ENCODE measurements at regions not wholly inside any gene's neighbourhood (a gene's known extent, or its start where the extent isn't known, plus 50 kb on each side); places are given as distances from the start of the nearest gene placed in this dataset.

- DNase-seq = no peak
Measured at GRCh38 chr1:59032228-59032627, 248.4 kb upstream of the JUN start.

- DNase-seq = no peak
Measured at GRCh38 chr1:59033761-59034160, 249.9 kb upstream of the JUN start.

- no peak for DNase-seq
Measured at GRCh38 chr1:59034925-59035324, 251.1 kb upstream of the JUN start.

GRCh38 chr1:59039551-59039950 is 255.7 kb upstream of the JUN start:
- DNase-seq = no peak

GRCh38 chr1:59040486-59040885 is 256.4 kb upstream of the FGGY start:
- DNase-seq = no peak

- DNase-seq = no peak
Measured at GRCh38 chr1:59041646-59042277, 255.1 kb upstream of the FGGY start.

GRCh38 chr1:59043796-59044195 is 253.1 kb upstream of the FGGY start:
- no peak for DNase-seq

GRCh38 chr1:59044535-59045121 is 252.3 kb upstream of the FGGY start:
- DNase-seq = peak in 1 of 2 donors; percentile 12

- peak in 1 of 2 donors; percentile 14 for DNase-seq
Measured at GRCh38 chr1:59045137-59045536, 251.8 kb upstream of the FGGY start.

- DNase-seq = no peak
Measured at GRCh38 chr1:59045636-59046035, 251.3 kb upstream of the FGGY start.

GRCh38 chr1:59046134-59046533 is 250.8 kb upstream of the FGGY start:
- DNase-seq = no peak

- peak; percentile 51 to 59 for DNase-seq
Measured at GRCh38 chr1:59046730-59047157, 250.2 kb upstream of the FGGY start.

- no peak for DNase-seq
Measured at GRCh38 chr1:59051007-59051406, 245.9 kb upstream of the FGGY start.

GRCh38 chr1:59052166-59052590 is 244.7 kb upstream of the FGGY start:
- DNase-seq = no peak

- DNase-seq = no peak
Measured at GRCh38 chr1:59054172-59054571, 242.7 kb upstream of the FGGY start.

- no peak for DNase-seq
Measured at GRCh38 chr1:59055908-59056719, 240.8 kb upstream of the FGGY start.

GRCh38 chr1:59057211-59057694 is 239.6 kb upstream of the FGGY start:
- DNase-seq = peak in 1 of 2 donors; percentile 29

GRCh38 chr1:59057796-59058195 is 239.1 kb upstream of the FGGY start:
- DNase-seq = no peak

GRCh38 chr1:59058665-59059439 is 238.0 kb upstream of the FGGY start:
- no peak for DNase-seq

GRCh38 chr1:59061876-59062275 is 235.0 kb upstream of the FGGY start:
- no peak for DNase-seq

- DNase-seq = no peak
Measured at GRCh38 chr1:59062743-59063142, 234.2 kb upstream of the FGGY start.

- peak; percentile 32 to 36 for DNase-seq
Measured at GRCh38 chr1:59063501-59063900, 233.4 kb upstream of the FGGY start.

GRCh38 chr1:59064592-59064991 is 232.3 kb upstream of the FGGY start:
- DNase-seq = no peak
